ENCODE measurements at regions not wholly inside any gene's neighbourhood (a gene's known extent, or its start where the extent isn't known, plus 50 kb on each side); places are given as distances from the start of the nearest gene placed in this dataset.

- Histone ChIP-seq H3K4me3 (no peak overlapping the region), H3K27me3 (no peaks in the 10 kb centered on the region), H3K27ac (no peak overlapping the region), H3K36me3 (no peaks in the 10 kb centered on the region), H3K9me3 (no peaks in the 10 kb centered on the region), H3K4me1 (no peaks in the 10 kb centered on the region)
- TF ChIP-seq POLR2A (IDR thresholded peaks at IDR 0.05), result no peak
- TF ChIP-seq, protein P1, sequence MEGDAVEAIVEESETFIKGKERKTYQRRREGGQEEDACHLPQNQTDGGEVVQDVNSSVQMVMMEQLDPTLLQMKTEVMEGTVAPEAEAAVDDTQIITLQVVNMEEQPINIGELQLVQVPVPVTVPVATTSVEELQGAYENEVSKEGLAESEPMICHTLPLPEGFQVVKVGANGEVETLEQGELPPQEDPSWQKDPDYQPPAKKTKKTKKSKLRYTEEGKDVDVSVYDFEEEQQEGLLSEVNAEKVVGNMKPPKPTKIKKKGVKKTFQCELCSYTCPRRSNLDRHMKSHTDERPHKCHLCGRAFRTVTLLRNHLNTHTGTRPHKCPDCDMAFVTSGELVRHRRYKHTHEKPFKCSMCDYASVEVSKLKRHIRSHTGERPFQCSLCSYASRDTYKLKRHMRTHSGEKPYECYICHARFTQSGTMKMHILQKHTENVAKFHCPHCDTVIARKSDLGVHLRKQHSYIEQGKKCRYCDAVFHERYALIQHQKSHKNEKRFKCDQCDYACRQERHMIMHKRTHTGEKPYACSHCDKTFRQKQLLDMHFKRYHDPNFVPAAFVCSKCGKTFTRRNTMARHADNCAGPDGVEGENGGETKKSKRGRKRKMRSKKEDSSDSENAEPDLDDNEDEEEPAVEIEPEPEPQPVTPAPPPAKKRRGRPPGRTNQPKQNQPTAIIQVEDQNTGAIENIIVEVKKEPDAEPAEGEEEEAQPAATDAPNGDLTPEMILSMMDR (IDR thresholded peaks at IDR 0.05), result no peak
- no peak for DNase-seq
Measured at GRCh38 chr2:65562890-65563289, 130.5 kb upstream of the SPRED2 start.

DNA sequence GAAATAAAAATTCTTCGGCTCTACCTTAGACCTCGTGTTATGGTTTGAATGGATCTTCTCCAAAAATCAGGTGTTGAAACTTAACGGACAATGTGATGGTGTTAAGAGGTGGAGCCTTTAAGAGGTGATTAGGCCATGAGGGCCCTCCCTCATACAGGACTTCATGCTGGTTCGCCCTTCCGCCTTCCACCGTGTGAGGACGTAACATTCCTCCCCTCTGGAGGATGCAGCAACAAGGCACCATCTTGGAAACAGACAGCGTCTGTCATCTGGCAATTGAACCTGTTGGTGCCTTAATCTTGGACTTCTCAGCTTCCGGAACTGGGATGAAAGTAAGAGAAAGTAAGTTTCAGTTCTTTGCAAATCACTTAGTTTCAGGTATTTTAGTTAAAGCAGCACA is 126.3 kb upstream of the SPRED2 start:
- no peak overlapping the region for H3K27ac ChIP-seq
- TF ChIP-seq, protein P1 (IDR thresholded peaks at IDR 0.05), result no peak
- no peak for TF ChIP-seq POLR2A (IDR thresholded peaks at IDR 0.05)
- no peaks in the 10 kb centered on the region for H3K36me3 ChIP-seq
- no peak overlapping the region for H3K4me3 ChIP-seq
- no peak for DNase-seq
- H3K27me3 ChIP-seq, result no peaks in the 10 kb centered on the region
- no peaks in the 10 kb centered on the region for H3K9me3 ChIP-seq
- H3K4me1 ChIP-seq, result no peaks in the 10 kb centered on the region

DNA sequence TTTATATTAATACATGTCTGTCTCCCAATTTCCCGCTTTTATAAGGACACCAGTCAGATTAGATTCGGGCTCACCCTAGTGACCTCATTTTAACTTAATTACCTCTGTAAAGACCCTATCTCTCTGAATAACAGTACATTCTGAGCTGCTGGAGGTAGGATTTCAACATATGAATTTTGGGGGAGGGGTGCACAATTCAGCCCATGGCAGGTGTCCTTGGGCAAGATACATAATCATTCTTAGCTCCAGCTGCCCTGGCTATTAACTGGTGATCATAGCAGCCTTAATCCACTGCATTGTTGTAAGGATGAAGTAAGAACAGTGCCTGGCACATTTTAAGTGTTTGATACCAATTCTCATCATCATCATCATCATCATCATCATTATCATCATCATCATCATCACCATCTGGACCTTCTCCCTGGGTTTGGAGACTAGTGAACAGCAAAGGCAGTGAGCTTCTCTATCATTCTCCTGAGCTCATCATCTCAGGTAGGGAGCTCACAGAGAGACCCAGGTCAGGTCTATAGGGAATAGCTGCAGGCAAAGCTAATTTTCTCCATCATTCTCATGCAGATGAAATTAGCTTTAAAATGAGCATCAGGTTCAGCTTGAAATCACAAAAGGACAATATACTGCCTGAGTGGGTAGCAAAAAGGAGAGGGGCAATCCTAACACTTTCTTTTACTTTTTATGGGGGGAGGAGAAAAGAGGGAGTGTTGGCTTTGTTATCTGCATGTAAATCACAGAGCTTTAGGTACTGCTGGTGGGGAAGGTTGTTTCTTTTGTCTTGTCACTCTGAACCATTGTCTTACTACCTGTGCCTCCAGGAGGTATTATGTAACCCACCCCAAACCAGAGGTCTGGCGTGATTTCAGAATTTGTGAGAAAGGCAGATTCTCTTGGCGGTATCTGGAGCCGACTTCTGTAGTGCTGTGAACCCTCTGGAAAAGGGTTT is 125.5 kb upstream of the SPRED2 start:
- Histone ChIP-seq H3K4me1 (no peaks in the 10 kb centered on the region), H3K4me3 (no peak overlapping the region), H3K27me3 (no peaks in the 10 kb centered on the region), H3K27ac (no peak overlapping the region), H3K36me3 (no peaks in the 10 kb centered on the region), H3K9me3 (no peaks in the 10 kb centered on the region)
- no peak for DNase-seq
- TF ChIP-seq POLR2A (IDR thresholded peaks at IDR 0.05), result no peak
- TF ChIP-seq, protein P1 (IDR thresholded peaks at IDR 0.05), result no peak

DNA sequence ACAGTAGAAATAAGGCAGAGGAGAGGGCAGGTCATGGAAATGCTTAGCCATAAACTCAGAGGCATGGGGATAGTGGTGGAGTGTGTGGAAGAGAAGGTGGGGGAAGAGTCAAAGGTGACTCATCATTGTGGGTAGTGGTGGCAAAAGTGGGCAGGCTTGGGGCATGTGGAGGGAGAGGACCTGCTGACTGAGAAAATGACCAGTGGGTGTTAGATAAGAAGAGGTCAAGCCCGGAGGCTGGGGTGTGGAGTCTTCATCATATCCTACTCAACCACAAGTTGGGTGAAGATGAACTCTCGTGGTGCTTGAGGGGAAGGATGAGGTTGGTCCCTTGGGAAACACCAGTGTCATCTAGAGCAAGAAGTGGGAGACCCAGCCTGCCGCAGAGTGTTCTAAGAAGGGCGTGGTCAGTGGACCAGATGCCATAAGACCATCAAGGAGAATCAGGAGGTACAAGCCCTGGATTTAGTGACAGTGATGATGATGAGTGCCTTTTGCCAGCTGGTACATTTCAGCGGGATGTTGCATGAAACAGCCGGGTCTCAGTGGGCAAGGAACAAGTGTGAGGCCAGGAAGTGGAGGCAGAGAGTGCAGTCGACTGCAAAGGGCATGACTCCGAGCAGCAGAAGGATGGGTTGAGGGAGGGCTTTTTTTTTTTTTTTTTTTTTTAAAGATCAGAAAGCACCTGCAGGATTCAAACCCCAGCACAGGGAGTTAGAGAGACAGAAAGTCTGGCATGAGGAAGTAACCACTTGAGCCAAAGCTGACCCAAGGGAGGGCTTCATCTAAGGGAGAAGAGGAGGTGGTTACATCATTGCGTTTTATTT is 122.6 kb upstream of the SPRED2 start:
- no peaks in the 10 kb centered on the region for H3K36me3 ChIP-seq
- no peak for DNase-seq
- TF ChIP-seq POLR2A (IDR thresholded peaks at IDR 0.05), result no peak
- TF ChIP-seq, protein P1 (IDR thresholded peaks at IDR 0.05), result no peak
- no peaks in the 10 kb centered on the region for H3K9me3 ChIP-seq
- no peaks in the 10 kb centered on the region for H3K4me1 ChIP-seq
- H3K27me3 ChIP-seq, result no peaks in the 10 kb centered on the region
- no peak overlapping the region for H3K4me3 ChIP-seq
- no peak overlapping the region for H3K27ac ChIP-seq

GRCh38 chr2:65553504-65554074 is 121.2 kb upstream of the SPRED2 start:
- H3K27ac ChIP-seq, result no peak overlapping the region
- H3K4me3 ChIP-seq, result no peak overlapping the region
- H3K9me3 ChIP-seq, result no peaks in the 10 kb centered on the region
- TF ChIP-seq, protein P1 (IDR thresholded peaks at IDR 0.05), result no peak
- TF ChIP-seq POLR2A (IDR thresholded peaks at IDR 0.05), result no peak
- no peaks in the 10 kb centered on the region for H3K4me1 ChIP-seq
- DNase-seq, result no peak
- no peaks in the 10 kb centered on the region for H3K36me3 ChIP-seq
- no peaks in the 10 kb centered on the region for H3K27me3 ChIP-seq

Measured in Peyer's patch (tissue), 4 donors.